NCI-H2107 (cell line): ENCODE measurements at regions not wholly inside any gene's neighbourhood (a gene's known extent, or its start where the extent isn't known, plus 50 kb on each side); places are given as distances from the start of the nearest gene placed in this dataset.

Source experiments
- DNase-seq: peaks from one replicate; lab custom pipeline; 2025; lab: John Stamatoyannopoulos, UW

DNA sequence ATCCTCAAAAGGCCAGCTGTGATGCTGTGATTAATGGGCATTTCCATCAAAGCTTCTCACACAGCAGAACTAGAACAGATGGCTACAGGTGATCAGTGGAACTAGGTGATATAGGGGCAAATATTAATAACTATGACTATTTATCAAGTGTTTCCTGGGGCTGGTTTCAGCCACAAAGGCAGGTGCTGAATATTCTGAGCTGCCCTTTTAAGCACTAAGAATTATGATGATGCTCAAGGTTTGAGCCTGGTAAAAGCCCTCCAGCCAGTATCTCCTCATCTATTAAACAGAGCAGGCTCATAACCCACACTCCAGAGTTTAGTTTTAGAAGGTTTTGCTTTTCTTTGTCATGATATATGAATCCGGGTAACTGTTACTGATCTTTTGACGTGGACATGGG, 129.5 kb upstream of the ACP3 start:
- DNase-seq = no peak

- no peak for DNase-seq
These were observed 127.6 kb upstream of the ACP3 start for GRCh38 chr3:132189601-132190000.

DNA sequence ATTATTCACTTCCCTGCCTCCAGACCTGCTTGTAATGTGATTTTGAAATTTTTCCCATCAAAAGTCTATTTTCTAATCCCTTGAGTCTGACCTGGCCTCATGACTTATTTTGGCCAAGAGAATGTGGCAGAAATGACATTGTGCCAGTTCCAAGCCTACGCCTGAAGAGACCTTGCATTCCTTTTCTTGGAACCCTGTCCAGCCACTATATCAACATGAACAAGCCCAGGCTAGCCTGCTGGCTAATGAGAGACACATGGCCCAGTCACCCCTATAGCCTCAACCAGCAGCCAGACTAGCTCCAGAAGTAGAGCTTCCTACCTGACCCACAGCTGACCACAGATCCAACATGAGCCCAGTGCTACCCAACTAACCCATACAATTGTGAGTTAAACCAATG, 121.1 kb upstream of the ACP3 start:
- no peak for DNase-seq

DNA sequence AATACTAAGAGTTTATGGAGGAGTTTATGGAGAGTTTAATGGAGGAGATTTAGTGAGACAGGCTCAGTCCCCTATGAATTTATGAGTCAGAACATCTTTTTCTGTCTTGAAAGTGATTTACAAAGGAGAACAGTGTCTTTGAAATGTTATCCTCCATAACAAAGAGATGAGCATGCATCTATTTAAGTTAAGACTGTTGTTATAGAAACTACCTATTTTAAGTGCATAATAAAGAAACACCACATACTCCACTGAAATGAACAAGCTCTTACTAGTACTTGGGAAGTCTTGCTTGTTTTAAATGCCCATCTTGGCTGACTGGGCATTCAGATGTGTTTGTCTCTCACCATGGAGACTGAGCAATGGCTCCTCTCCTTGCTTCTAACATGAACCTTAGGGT, 118.7 kb upstream of the ACP3 start:
- no peak for DNase-seq

- no peak for DNase-seq
These were observed 117.8 kb upstream of the ACP3 start for GRCh38 chr3:132199451-132199850.

GRCh38 chr3:132202586-132202985, 114.6 kb upstream of the ACP3 start:
- no peak for DNase-seq

DNA sequence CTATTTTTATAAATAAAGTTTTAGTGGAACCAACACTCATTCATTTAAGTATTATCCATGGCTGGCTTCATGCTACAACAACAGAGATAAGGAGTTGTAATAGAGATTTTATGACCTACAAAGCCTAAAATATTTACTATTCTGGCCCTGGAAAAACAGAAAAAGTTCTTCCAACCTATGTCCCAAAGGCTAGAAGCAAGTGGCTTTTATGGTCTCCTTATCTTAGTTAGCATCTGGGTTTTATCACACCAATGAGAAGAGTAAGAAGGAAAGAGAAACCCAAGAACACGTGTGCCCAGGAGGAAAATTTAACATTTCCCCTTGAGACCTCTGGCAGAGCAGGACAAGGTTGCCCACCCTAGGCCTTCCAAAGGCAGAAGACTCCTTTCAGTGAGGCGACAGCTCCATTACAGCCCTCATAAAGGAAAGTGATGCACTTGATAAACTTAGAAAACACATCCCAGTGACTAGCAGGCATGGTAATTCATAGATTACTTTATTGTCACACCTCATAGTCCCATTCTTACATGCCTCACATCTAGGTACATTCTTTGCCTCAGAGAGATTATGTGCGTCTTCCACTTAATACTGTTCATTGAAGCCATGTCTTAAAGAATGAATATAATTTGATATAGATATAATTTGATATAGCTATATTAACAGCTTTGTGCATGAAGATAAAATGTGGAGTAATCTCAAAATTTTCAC, 113.2 kb upstream of the ACP3 start:
- no peak for DNase-seq

DNA sequence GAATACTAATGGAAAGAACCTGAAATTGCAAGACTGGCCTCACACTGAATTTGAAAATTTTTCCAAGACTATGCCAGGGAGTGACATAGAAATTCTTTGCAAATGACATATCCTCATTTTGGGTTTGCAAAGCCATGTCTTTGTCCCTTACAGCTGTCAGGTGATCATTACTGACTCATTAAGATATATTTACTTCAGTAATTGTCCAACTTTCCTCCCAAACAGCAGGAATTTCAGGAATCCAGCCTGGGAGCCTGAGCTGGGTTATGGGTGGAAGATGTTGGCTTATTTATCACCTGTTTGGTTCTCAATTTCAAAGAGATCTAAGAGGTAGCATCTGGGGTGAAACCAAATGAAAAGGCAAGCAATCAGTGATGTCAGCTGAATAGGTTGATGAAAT, 111.6 kb upstream of the ACP3 start:
- no peak for DNase-seq

- DNase-seq = no peak
These were observed 107.4 kb upstream of the ACP3 start for GRCh38 chr3:132209855-132210254.

- peak; percentile 24 for DNase-seq
These were observed 106.5 kb upstream of the ACP3 start for GRCh38 chr3:132210476-132211346.

DNA sequence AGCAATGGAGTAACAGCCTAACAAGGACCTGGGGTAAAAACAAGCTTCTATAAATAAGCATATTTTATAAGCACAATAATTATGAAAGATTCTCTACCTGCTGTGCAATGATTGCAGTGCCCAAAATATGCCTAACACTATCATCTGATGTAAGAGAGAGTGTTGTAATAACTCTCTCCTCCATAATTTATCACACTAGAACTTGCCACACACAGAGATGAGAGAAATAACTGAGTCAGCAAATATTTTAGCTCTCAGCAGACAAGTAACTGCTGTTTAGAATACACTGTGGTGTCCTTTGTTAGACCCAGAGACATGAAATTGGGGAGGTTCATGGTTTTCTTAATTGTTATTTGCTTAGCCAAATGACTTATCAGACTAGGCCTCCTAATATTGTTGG, 105.3 kb upstream of the ACP3 start:
- DNase-seq = no peak

GRCh38 chr3:132218817-132219755, 98.1 kb upstream of the ACP3 start:
- DNase-seq = no peak

DNA sequence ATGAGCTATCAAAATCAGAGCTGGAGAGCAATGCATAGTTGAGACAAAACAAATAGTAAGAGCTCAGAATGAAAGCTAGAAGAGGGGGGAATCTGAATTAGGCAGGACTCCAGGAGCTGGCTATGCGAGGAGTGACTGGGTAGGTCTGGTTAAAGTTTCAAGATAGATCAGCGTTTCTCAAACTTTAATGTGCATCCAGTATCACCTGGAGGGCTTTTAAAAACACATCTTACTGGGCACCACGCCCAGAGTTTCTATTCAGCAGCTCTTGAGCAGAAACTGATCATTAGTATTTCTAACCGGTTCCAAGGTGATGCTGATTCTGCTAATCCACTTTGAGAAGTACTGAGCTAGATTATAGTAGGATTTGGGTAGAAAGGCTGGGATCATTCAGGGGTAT, 96.2 kb upstream of the ACP3 start:
- no peak for DNase-seq

GRCh38 chr3:132222868-132223538, 94.2 kb upstream of the ACP3 start:
- peak; percentile 89 for DNase-seq

DNA sequence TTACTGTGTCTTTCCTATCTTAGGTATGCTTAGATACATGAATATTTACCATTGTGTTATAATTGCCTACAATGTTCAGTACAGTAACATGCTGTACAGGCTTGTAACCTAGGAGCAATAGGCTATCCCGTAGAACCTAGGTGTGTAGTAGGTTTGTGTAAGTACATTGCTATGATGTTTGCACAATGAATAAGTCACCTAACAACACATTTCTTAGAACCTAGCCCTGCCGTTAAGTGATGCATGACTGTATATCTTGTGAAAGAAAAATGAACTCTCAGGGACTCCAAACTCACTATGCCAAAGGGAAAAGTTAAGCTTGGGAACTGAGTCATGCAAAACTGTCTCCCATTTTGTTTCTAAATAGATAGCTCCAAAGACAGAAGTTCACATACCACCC, 91.5 kb upstream of the ACP3 start:
- DNase-seq = no peak

DNA sequence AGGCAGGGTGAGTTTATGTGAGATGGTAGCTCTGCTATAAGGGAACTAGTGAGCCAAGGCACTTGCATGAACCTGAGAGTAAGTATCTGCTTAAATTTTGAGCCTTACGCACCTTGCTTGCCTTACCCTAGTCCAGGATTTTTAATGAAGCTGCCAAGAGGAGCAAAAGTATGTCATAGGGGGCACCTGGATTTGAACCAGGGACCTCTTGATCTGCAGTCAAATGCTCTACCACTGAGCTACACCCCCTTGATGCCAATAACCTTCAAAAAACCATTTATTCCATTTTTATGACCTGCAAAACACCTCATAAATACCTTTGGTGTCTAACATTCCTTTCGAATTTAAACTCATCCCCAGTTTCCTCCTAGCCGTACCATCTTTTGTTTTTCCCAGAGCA, 88.3 kb upstream of the ACP3 start:
- DNase-seq = no peak

DNA sequence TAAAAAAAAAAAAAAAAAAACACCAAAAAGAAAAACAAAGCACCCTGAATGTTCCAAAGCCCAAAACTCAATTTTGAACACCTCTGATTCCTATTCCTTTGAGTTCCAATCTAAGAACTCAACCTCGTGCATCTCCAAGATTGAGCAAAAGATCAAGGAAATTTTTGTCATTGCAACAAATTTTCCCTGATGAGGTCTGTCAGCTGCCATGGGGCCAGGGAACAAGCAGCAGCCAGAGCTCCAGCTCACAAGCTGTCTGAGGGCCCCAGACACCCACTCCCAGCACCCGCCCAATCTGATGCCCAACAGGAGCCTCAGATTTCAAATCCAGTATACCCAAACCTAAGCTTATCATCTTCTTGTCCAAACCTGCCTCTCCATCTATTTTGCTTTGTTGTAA, 87.6 kb upstream of the ACP3 start:
- no peak for DNase-seq

- DNase-seq = no peak
These were observed 86.8 kb upstream of the ACP3 start for GRCh38 chr3:132230156-132231000.

- no peak for DNase-seq
These were observed 85.6 kb upstream of the ACP3 start for GRCh38 chr3:132231633-132232032.

GRCh38 chr3:132232231-132232792, 84.9 kb upstream of the ACP3 start:
- no peak for DNase-seq
